H1 (cell line): ENCODE measurements at regions not wholly inside any gene's neighbourhood (a gene's known extent, or its start where the extent isn't known, plus 50 kb on each side); places are given as distances from the start of the nearest gene placed in this dataset.

Source experiments
- CTCF ChIA-PET: fragments of 300-600 bp; sonication (Branson Sonifier 250); formaldehyde crosslinking; loops from one replicate; lab custom pipeline; 2021; ENCODE audit not compliant: partially characterized antibody; lab: Charles Lee
- POLR2A ChIA-PET: fragments of 300-600 bp; sonication (Branson Sonifier 250); formaldehyde crosslinking; loops from one replicate; lab custom pipeline; 2021; ENCODE audit warnings: inconsistent platforms; ENCODE audit not compliant: partially characterized antibody; lab: Charles Lee
- DNase-seq, 2 experiments: peaks; one replicate each; pipeline versions ENCODE4 v3.0.0 to v3.0.0-alpha.2; 2010 to 2022; ENCODE audit warnings: low spot score in 2 of 2, low read depth in 1 of 2, mixed read lengths in 1 of 2
- FAIRE-seq: peaks from 2 replicates; lab custom pipeline; 2011; peaks lifted over from hg19 to GRCh38; lab: Jason Lieb, UNC
- H2AFZ ChIP-seq: 2 replicates; pipeline ENCODE4 v1.8.1; 2012; ENCODE audit warnings: low read length, inconsistent platforms
- H2AK5ac ChIP-seq: 2 replicates; pipeline ENCODE4 v1.6.1; 2013; ENCODE audit warnings: low read depth, low read length
- H2BK120ac ChIP-seq: replicated peaks from 2 replicates; pipeline ENCODE3; 2013; ENCODE audit warnings: low read depth, low read length, inconsistent platforms
- H2BK12ac ChIP-seq: 2 replicates; pipeline ENCODE4 v1.6.1; 2013; ENCODE audit warnings: low read depth, low read length
- H2BK15ac ChIP-seq: 2 replicates; pipeline ENCODE4 v1.6.1; 2013; ENCODE audit warnings: low read length
- H2BK20ac ChIP-seq: 2 replicates; pipeline ENCODE4 v1.6.1; 2013; ENCODE audit warnings: low read length
- H2BK5ac ChIP-seq: 2 replicates; pipeline ENCODE4 v1.6.1; 2013; ENCODE audit warnings: low read depth, low read length
- H3K14ac ChIP-seq: 2 replicates; pipeline ENCODE4 v1.6.1; 2013; ENCODE audit warnings: inconsistent platforms; ENCODE audit not compliant: insufficient read length
- H3K18ac ChIP-seq: 2 replicates; pipeline ENCODE4 v1.6.1; 2013; ENCODE audit warnings: low read length; ENCODE audit errors: extremely low read depth
- H3K23ac ChIP-seq: 2 replicates; pipeline ENCODE4 v1.6.1; 2013; ENCODE audit warnings: inconsistent platforms; ENCODE audit not compliant: insufficient read length
- H3K23me2 ChIP-seq: 2 replicates; pipeline ENCODE4 v1.6.1; 2013; ENCODE audit warnings: low read depth, low read length
- H3K27ac ChIP-seq: 2 replicates; pipeline ENCODE4 v1.6.1; 2011; ENCODE audit warnings: low read depth, low read length, inconsistent platforms
- H3K27me3 ChIP-seq, 4 experiments: replicated peaks in 1 of 4; 1 replicate in 1 of 4; 2 replicates in 3 of 4; pipeline versions ENCODE4 v1.6.1 to v1.8.1; 2011 to 2013; ENCODE audit warnings: low read length in 3 of 4, mild to moderate bottlenecking in 3 of 4, inconsistent platforms in 2 of 4, mixed read lengths in 2 of 4, moderate library complexity in 1 of 4; ENCODE audit not compliant: control insufficient read depth in 3 of 4, insufficient read depth in 3 of 4; ENCODE audit errors: extremely low read depth in 1 of 4
- H3K36me3 ChIP-seq, 4 experiments: 2 replicates each; pipeline versions ENCODE4 v1.6.1 to v1.8.1; 2011 to 2013; ENCODE audit warnings: mild to moderate bottlenecking in 4 of 4, low read length in 3 of 4, moderate library complexity in 2 of 4, control low read depth in 1 of 4, inconsistent platforms in 1 of 4; ENCODE audit not compliant: insufficient read depth in 4 of 4, control insufficient read depth in 2 of 4
- H3K4ac ChIP-seq: replicated peaks from 2 replicates; pipeline ENCODE3; 2013; ENCODE audit warnings: low read length, low read depth, mixed read lengths, inconsistent platforms; ENCODE audit not compliant: insufficient read length
- H3K4me1 ChIP-seq, 4 experiments: replicated peaks in 1 of 4; 1 replicate in 1 of 4; 2 replicates in 3 of 4; pipeline versions ENCODE4 v1.6.1 to v1.8.1; 2011 to 2013; ENCODE audit warnings: low read length in 3 of 4, inconsistent platforms in 2 of 4, mixed read lengths in 1 of 4; ENCODE audit not compliant: insufficient read depth in 4 of 4, control insufficient read depth in 3 of 4
- H3K4me2 ChIP-seq, 2 experiments: 2 replicates each; pipeline versions ENCODE4 v1.6.1 to v1.8.1; 2011 to 2013; ENCODE audit warnings: low read depth in 2 of 2, low read length in 2 of 2, control low read depth in 1 of 2, inconsistent platforms in 1 of 2, mild to moderate bottlenecking in 1 of 2; ENCODE audit not compliant: insufficient read depth in 1 of 2
- H3K4me3 ChIP-seq, 4 experiments: fragments of 200-600, 300-600 bp in 1 of 4; sonication (generic), shearing (Covaris generic), sonication (Bioruptor Twin) in 1 of 4; 2 replicates each; pipeline versions ENCODE4 v1.5.1 to v1.8.1; 2011 to 2016; ENCODE audit warnings: low read length in 4 of 4, low read depth in 3 of 4, control low read depth in 2 of 4, inconsistent platforms in 2 of 4, mild to moderate bottlenecking in 2 of 4, mixed read lengths in 1 of 4, moderate library complexity in 1 of 4; ENCODE audit not compliant: insufficient read depth in 2 of 4; ENCODE audit errors: extremely low read depth in 1 of 4
- H3K56ac ChIP-seq: replicated peaks from 2 replicates; pipeline ENCODE3; 2013; ENCODE audit warnings: low read depth, mild to moderate bottlenecking, mixed read lengths, low read length, inconsistent platforms; ENCODE audit not compliant: insufficient read length
- H3K79me1 ChIP-seq: 2 replicates; pipeline ENCODE4 v1.6.1; 2013; ENCODE audit warnings: low read depth, low read length, control low read depth
- H3K79me2 ChIP-seq, 2 experiments: 2 replicates each; pipeline versions ENCODE4 v1.6.1 to v1.8.1; 2012 to 2013; ENCODE audit warnings: low read length in 2 of 2, mild to moderate bottlenecking in 2 of 2, inconsistent platforms in 1 of 2; ENCODE audit not compliant: insufficient read depth in 2 of 2, control insufficient read depth in 1 of 2
- H3K9ac ChIP-seq, 4 experiments: replicated peaks in 1 of 4; 1 replicate in 1 of 4; 2 replicates in 3 of 4; pipeline versions ENCODE4 v1.6.1 to v1.8.1; 2011 to 2013; ENCODE audit warnings: low read depth in 3 of 4, low read length in 3 of 4, control low read depth in 2 of 4, mild to moderate bottlenecking in 2 of 4, moderate library complexity in 2 of 4, inconsistent platforms in 1 of 4; ENCODE audit errors: extremely low read depth in 1 of 4
- H3K9me3 ChIP-seq, 2 experiments: 2 replicates each; pipeline versions ENCODE4 v1.6.1 to v1.8.1; 2012 to 2013; ENCODE audit warnings: mild to moderate bottlenecking in 2 of 2, moderate library complexity in 2 of 2, control low read depth in 1 of 2, inconsistent platforms in 1 of 2, low read depth in 1 of 2, low read length in 1 of 2, mixed read lengths in 1 of 2; ENCODE audit not compliant: insufficient read depth in 2 of 2
- H4K20me1 ChIP-seq, 2 experiments: replicated peaks in 1 of 2; 2 replicates each; pipeline versions ENCODE3 to v1.8.1; 2011 to 2013; ENCODE audit warnings: inconsistent platforms in 2 of 2, low read length in 2 of 2, mild to moderate bottlenecking in 1 of 2; ENCODE audit not compliant: insufficient read depth in 2 of 2, control insufficient read depth in 1 of 2
- H4K5ac ChIP-seq: 2 replicates; pipeline ENCODE4 v1.6.1; 2013; ENCODE audit warnings: low read length, low read depth, mixed read lengths, inconsistent platforms; ENCODE audit not compliant: insufficient read length
- H4K8ac ChIP-seq: 2 replicates; pipeline ENCODE4 v1.8.0; 2013; ENCODE audit warnings: mild to moderate bottlenecking, moderate library complexity, low read length, inconsistent platforms; ENCODE audit not compliant: insufficient read depth; ENCODE audit errors: extremely low read depth
- H4K91ac ChIP-seq: replicated peaks from 2 replicates; pipeline ENCODE3; 2013; ENCODE audit warnings: low read length, mixed read lengths, inconsistent platforms; ENCODE audit not compliant: insufficient read length
- CBX5 ChIP-seq: fragments of 300-800, 300-1000 bp; sonication (generic); IDR thresholded peaks from 2 replicates; pipeline ENCODE4 v1.7.1; 2016; ENCODE audit warnings: antibody characterized with exemption, low read length, low read depth
- EP300 ChIP-seq, 2 experiments: IDR thresholded peaks; 1 replicate in 1 of 2; 2 replicates in 1 of 2; pipeline ENCODE4 v1.6.1; 2011 to 2012; ENCODE audit warnings: low read depth in 2 of 2, low read length in 2 of 2, mild to moderate bottlenecking in 2 of 2, borderline replicate concordance in 1 of 2, inconsistent platforms in 1 of 2, moderate library complexity in 1 of 2
- JUN ChIP-seq: IDR thresholded peaks from 2 replicates; pipeline ENCODE4 v1.6.1; 2011; ENCODE audit warnings: low read depth, mild to moderate bottlenecking, improper control_type of control experiment, low read length
- KDM4A ChIP-seq: IDR thresholded peaks from one replicate; pipeline ENCODE4 v1.7.1; 2012; ENCODE audit warnings: low read depth, mild to moderate bottlenecking, moderate library complexity, low read length, inconsistent platforms; ENCODE audit not compliant: severe bottlenecking
- KDM5A ChIP-seq: fragments of 200-600 bp; IDR thresholded peaks from 2 replicates; pipeline ENCODE4 v1.7.1; 2012; ENCODE audit warnings: mild to moderate bottlenecking, low read length, inconsistent platforms, mixed read lengths
- MAFK ChIP-seq: IDR thresholded peaks from 2 replicates; pipeline ENCODE4 v1.6.1; 2012; ENCODE audit warnings: low read depth, mild to moderate bottlenecking, improper control_type of control experiment, low read length
- NRF1 ChIP-seq: IDR thresholded peaks from 2 replicates; pipeline ENCODE4 v1.6.1; 2011; ENCODE audit warnings: mild to moderate bottlenecking, low read depth, low read length, improper control_type of control experiment
- SP1 ChIP-seq: IDR thresholded peaks from 2 replicates; pipeline ENCODE4 v1.6.1; 2011; ENCODE audit warnings: low read depth, low read length
- TAF7 ChIP-seq: optimal IDR thresholded peaks from 2 replicates; pipeline ENCODE3; 2011; ENCODE audit warnings: low read depth, mild to moderate bottlenecking, inconsistent platforms, low read length, moderate library complexity, borderline replicate concordance
- WGBS, 2 experiments: shearing (Covaris generic) in 1 of 2; methylation state at CpG; one replicate each; pipeline versions ENCODE4 v1.1.6 to v1.1.7; 2013 to 2015; ENCODE audit warnings: low lambda C conversion rate in 2 of 2, mixed read lengths in 2 of 2, inconsistent platforms in 1 of 2, low coverage in 1 of 2, missing lambda C conversion rate in 1 of 2; ENCODE audit not compliant: insufficient replicate concordance in 2 of 2, insufficient coverage in 1 of 2, insufficient read length in 1 of 2; ENCODE audit errors: extremely low coverage in 1 of 2, missing lambda C conversion rate in 1 of 2; 5-methylcytosine and 5-hydroxymethylcytosine counted together
- TF ChIP-seq, protein P1 (sequence below): IDR thresholded peaks from 2 replicates; pipeline ENCODE4 v1.6.1; 2011; ENCODE audit warnings: low read depth, mild to moderate bottlenecking, low read length; ENCODE audit not compliant: insufficient read depth

DNA sequence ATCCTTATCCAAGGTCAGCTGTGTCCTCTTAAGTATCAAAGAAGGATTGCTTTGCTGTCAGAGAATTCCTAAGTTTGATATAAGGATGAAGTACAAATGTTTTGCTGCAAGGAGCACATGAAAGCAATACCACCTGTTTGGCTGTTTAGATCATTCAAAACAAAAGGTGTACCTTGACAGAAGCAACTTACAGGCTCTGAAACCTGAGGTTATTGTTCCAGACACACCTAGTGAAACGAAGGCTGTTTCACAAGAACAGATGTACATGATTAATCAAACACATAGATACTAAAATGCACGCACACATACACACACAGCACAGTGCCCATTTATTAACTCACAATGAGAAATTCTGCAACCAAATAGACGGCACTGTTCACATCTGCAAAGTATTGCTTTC is 166.2 kb downstream of the RBM43 start:
- FAIRE-seq = no peak
- WGBS, 2 experiments = 74% methylated on average over 3 of the region's 3 CpGs; no CpG with 5 or more reads in 1 of the 2 experiments

More for the DNA sequence above, 166.2 kb downstream of the RBM43 start:
- POLR2A ChIA-PET = interaction anchor here (0.6 kb wide), 1 partner anchor 1095 kb away, joined by 3 read pairs; no protein-coding TSS in a partner anchor
- H3K36me3 ChIP-seq = no peaks in the 10 kb centered on the region
- no peak overlapping the region for H3K4me2 ChIP-seq
- H2BK120ac ChIP-seq = no peak overlapping the region
- CTCF ChIA-PET = no interaction called here
- no peak overlapping the region for H2BK5ac ChIP-seq
- no peak overlapping the region for H2BK12ac ChIP-seq
- no peak overlapping the region for H2BK15ac ChIP-seq
- H3K23ac ChIP-seq = no peak overlapping the region
- no peak overlapping the region for H2BK20ac ChIP-seq
- no peak overlapping the region for H4K8ac ChIP-seq
- no peaks in the 10 kb centered on the region for H3K79me2 ChIP-seq
- H3K9ac ChIP-seq = no peak overlapping the region
- H3K14ac ChIP-seq = no peak overlapping the region
- H3K4me3 ChIP-seq = no peak overlapping the region
- no peak overlapping the region for H4K91ac ChIP-seq
- no peaks in the 10 kb centered on the region for H3K79me1 ChIP-seq
- no peaks in the 10 kb centered on the region for H4K20me1 ChIP-seq
- H2AFZ ChIP-seq = no peak overlapping the region
- no peaks in the 10 kb centered on the region for H3K27me3 ChIP-seq
- no peak overlapping the region for H3K27ac ChIP-seq
- H3K56ac ChIP-seq = no peak overlapping the region
- TF ChIP-seq SP1 = no peak
- no peak for TF ChIP-seq NRF1
- no peak for TF ChIP-seq JUN
- TF ChIP-seq KDM4A = no peak
- TF ChIP-seq, protein P1, sequence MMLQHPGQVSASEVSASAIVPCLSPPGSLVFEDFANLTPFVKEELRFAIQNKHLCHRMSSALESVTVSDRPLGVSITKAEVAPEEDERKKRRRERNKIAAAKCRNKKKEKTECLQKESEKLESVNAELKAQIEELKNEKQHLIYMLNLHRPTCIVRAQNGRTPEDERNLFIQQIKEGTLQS = no peak
- TF ChIP-seq KDM5A = no peak
- no peak for TF ChIP-seq MAFK
- TF ChIP-seq CBX5 = no peak
- TF ChIP-seq TAF7 = no peak
- TF ChIP-seq EP300 (IDR thresholded peaks at IDR 0.05; ENCODE audit: borderline replicate concordance in 1 of 2, low read depth in 2 of 2, low read length in 2 of 2) = no peak
- no peak overlapping the region for H3K18ac ChIP-seq
- no peaks in the 10 kb centered on the region for H3K4me1 ChIP-seq
- no peaks in the 10 kb centered on the region for H3K9me3 ChIP-seq
- no peak overlapping the region for H3K4ac ChIP-seq
- no peak overlapping the region for H4K5ac ChIP-seq
- DNase-seq = no peak
- no peak overlapping the region for H2AK5ac ChIP-seq
- H3K23me2 ChIP-seq = no peaks in the 10 kb centered on the region
